Mesenchymal stem cell (in vitro differentiated cells and primary cell): ENCODE measurements at regions not wholly inside any gene's neighbourhood (a gene's known extent, or its start where the extent isn't known, plus 50 kb on each side); places are given as distances from the start of the nearest gene placed in this dataset.

Experiments
- DNase-seq: peaks from one replicate; pipeline ENCODE4 v3.0.0-alpha.2; 2013
- H2AFZ ChIP-seq: one replicate; pipeline ENCODE4 v1.6.1; 2013; ENCODE audit warnings: low read depth, mild to moderate bottlenecking, control low read depth, inconsistent platforms, low read length, moderate library complexity
- H2AK5ac ChIP-seq: 2 replicates; pipeline ENCODE4 v1.6.1; 2013; ENCODE audit warnings: low read length, moderate library complexity, mild to moderate bottlenecking, inconsistent platforms; ENCODE audit not compliant: severe bottlenecking
- H2BK120ac ChIP-seq: one replicate; pipeline ENCODE4 v1.6.1; 2013; ENCODE audit warnings: low read depth, mild to moderate bottlenecking, inconsistent platforms, low read length, moderate library complexity
- H2BK12ac ChIP-seq, 2 experiments: one replicate each; pipeline ENCODE4 v1.6.1; 2013; ENCODE audit warnings: inconsistent platforms in 2 of 2, low read length in 2 of 2, mild to moderate bottlenecking in 2 of 2, moderate library complexity in 2 of 2, control low read depth in 1 of 2
- H2BK15ac ChIP-seq: one replicate; pipeline ENCODE4 v1.6.1; 2013; ENCODE audit warnings: mild to moderate bottlenecking, low read depth, inconsistent platforms; ENCODE audit not compliant: poor library complexity, severe bottlenecking
- H2BK5ac ChIP-seq: 2 replicates; pipeline ENCODE4 v1.6.1; 2013; ENCODE audit warnings: low read depth, mild to moderate bottlenecking, low read length, control low read depth, inconsistent platforms; ENCODE audit not compliant: poor library complexity, severe bottlenecking
- H3K14ac ChIP-seq, 2 experiments: one replicate each; pipeline ENCODE4 v1.6.1; 2013; ENCODE audit warnings: inconsistent platforms in 2 of 2, low read length in 2 of 2, control low read depth in 1 of 2, mild to moderate bottlenecking in 1 of 2, moderate library complexity in 1 of 2
- H3K18ac ChIP-seq, 2 experiments: one replicate each; pipeline ENCODE4 v1.6.1; 2013; ENCODE audit warnings: inconsistent platforms in 2 of 2, low read length in 2 of 2, control low read depth in 1 of 2, low read depth in 1 of 2, mild to moderate bottlenecking in 1 of 2
- H3K23ac ChIP-seq, 2 experiments: one replicate each; pipeline ENCODE4 v1.6.1; 2013; ENCODE audit warnings: inconsistent platforms in 2 of 2, low read length in 2 of 2, mild to moderate bottlenecking in 2 of 2, moderate library complexity in 2 of 2, control low read depth in 1 of 2
- H3K27ac ChIP-seq: 2 replicates; pipeline ENCODE4 v1.5.1; 2013; ENCODE audit warnings: mild to moderate bottlenecking, moderate library complexity, low read length, control low read depth, inconsistent platforms; ENCODE audit not compliant: poor library complexity, severe bottlenecking
- H3K27me3 ChIP-seq, 2 experiments: 2 replicates each; pipeline versions ENCODE4 v1.6.1 to v1.7.0; 2013; ENCODE audit warnings: low read length in 2 of 2, mild to moderate bottlenecking in 2 of 2, moderate library complexity in 2 of 2, control low read depth in 1 of 2, inconsistent platforms in 1 of 2; ENCODE audit not compliant: control insufficient read depth in 1 of 2, insufficient read depth in 1 of 2
- H3K36me3 ChIP-seq, 2 experiments: 2 replicates each; pipeline versions ENCODE4 v1.6.1 to v1.7.0; 2013; ENCODE audit warnings: low read length in 2 of 2, control low read depth in 1 of 2, inconsistent platforms in 1 of 2, low read depth in 1 of 2, mild to moderate bottlenecking in 1 of 2; ENCODE audit not compliant: insufficient read depth in 2 of 2, control insufficient read depth in 1 of 2
- H3K4ac ChIP-seq, 2 experiments: one replicate each; pipeline ENCODE4 v1.6.1; 2013; ENCODE audit warnings: inconsistent platforms in 2 of 2, low read length in 2 of 2, mild to moderate bottlenecking in 2 of 2, moderate library complexity in 2 of 2, control low read depth in 1 of 2, low read depth in 1 of 2
- H3K4me1 ChIP-seq: 2 replicates; pipeline ENCODE4 v1.6.1; 2013; ENCODE audit warnings: low read depth, low read length, control low read depth; ENCODE audit not compliant: control insufficient read depth, insufficient read depth
- H3K4me2 ChIP-seq: 2 replicates; pipeline ENCODE4 v1.6.1; 2013; ENCODE audit warnings: low read length, mild to moderate bottlenecking, inconsistent platforms; ENCODE audit not compliant: poor library complexity, severe bottlenecking
- H3K4me3 ChIP-seq, 2 experiments: 2 replicates each; pipeline versions ENCODE4 v1.5.1 to v1.7.0; 2013; ENCODE audit warnings: low read length in 2 of 2, mild to moderate bottlenecking in 2 of 2, control low read depth in 1 of 2, low read depth in 1 of 2; ENCODE audit not compliant: insufficient read depth in 1 of 2
- H3K79me1 ChIP-seq: replicated peaks from 2 replicates; pipeline ENCODE4 v1.6.1; 2013; ENCODE audit warnings: mild to moderate bottlenecking, control low read depth, low read length, inconsistent platforms; ENCODE audit not compliant: poor library complexity, severe bottlenecking
- H3K9ac ChIP-seq: 2 replicates; pipeline ENCODE4 v1.7.0; 2013; ENCODE audit warnings: mild to moderate bottlenecking, low read length, moderate library complexity
- H3K9me3 ChIP-seq: 2 replicates; pipeline ENCODE4 v1.7.0; 2013; ENCODE audit warnings: mild to moderate bottlenecking, low read length; ENCODE audit not compliant: control insufficient read depth
- H4K8ac ChIP-seq: one replicate; pipeline ENCODE4 v1.6.1; 2013; ENCODE audit warnings: inconsistent platforms, mild to moderate bottlenecking, low read length, moderate library complexity
- H4K91ac ChIP-seq: one replicate; pipeline ENCODE4 v1.6.1; 2013; ENCODE audit warnings: mild to moderate bottlenecking, low read length, inconsistent platforms
- WGBS: methylation state at CpG from one replicate; pipeline ENCODE4 v1.1.7; 2013; ENCODE audit warnings: mixed read lengths; 5-methylcytosine and 5-hydroxymethylcytosine counted together

- no peak overlapping the region for H3K18ac ChIP-seq
- H3K14ac ChIP-seq, result no peak overlapping the region
- no peak overlapping the region for H3K27ac ChIP-seq
- H4K8ac ChIP-seq, result no peak overlapping the region
- H3K23ac ChIP-seq, result no peak overlapping the region
- H2BK15ac ChIP-seq, result no peak overlapping the region
- H3K36me3 ChIP-seq, result no peaks in the 10 kb centered on the region
- DNase-seq, result no peak
- H3K4me2 ChIP-seq, result no peak overlapping the region
- H2BK5ac ChIP-seq, result no peak overlapping the region
- H3K4me3 ChIP-seq, result no peak overlapping the region
- H2BK12ac ChIP-seq, result no peak overlapping the region
- WGBS, result 95% methylated on average over 6 of the region's 8 CpGs
- no peaks in the 10 kb centered on the region for H3K27me3 ChIP-seq
- no peaks in the 10 kb centered on the region for H3K79me1 ChIP-seq
- H2AK5ac ChIP-seq, result no peak overlapping the region
- H3K9ac ChIP-seq, result no peak overlapping the region
- no peak overlapping the region for H3K4ac ChIP-seq
- no peak overlapping the region for H2AFZ ChIP-seq
- no peaks in the 10 kb centered on the region for H3K9me3 ChIP-seq
- H3K4me1 ChIP-seq, result no peaks in the 10 kb centered on the region
- H4K91ac ChIP-seq, result no peak overlapping the region
- H2BK120ac ChIP-seq, result no peak overlapping the region
Measured at GRCh38 chr3:177290633-177291032, 93.4 kb upstream of the TBL1XR1 start.

GRCh38 chr3:177294221-177294620 lies 96.9 kb upstream of the TBL1XR1 start:
- no peak overlapping the region for H3K4me2 ChIP-seq
- peak overlapping the region in 1 of 2 experiments; percentile 36 for H3K14ac ChIP-seq
- no peak overlapping the region for H2BK12ac ChIP-seq
- no peaks in the 10 kb centered on the region for H3K4me1 ChIP-seq
- H2BK5ac ChIP-seq, result no peak overlapping the region
- H2BK15ac ChIP-seq, result no peak overlapping the region
- no peak overlapping the region for H3K4ac ChIP-seq
- no peak overlapping the region for H3K23ac ChIP-seq
- H3K27ac ChIP-seq, result no peak overlapping the region
- H3K79me1 ChIP-seq, result no peaks in the 10 kb centered on the region
- no peaks in the 10 kb centered on the region for H3K9me3 ChIP-seq
- whole genome bisulfite sequencing, result 95% methylated on average over 4 of the region's 4 CpGs
- no peak overlapping the region for H3K4me3 ChIP-seq
- H2AFZ ChIP-seq, result no peak overlapping the region
- peak overlapping the region; percentile 65 for H3K9ac ChIP-seq
- H3K27me3 ChIP-seq, result no peaks in the 10 kb centered on the region
- no peak for DNase-seq
- H2AK5ac ChIP-seq, result no peak overlapping the region
- no peak overlapping the region for H2BK120ac ChIP-seq
- no peaks in the 10 kb centered on the region for H3K36me3 ChIP-seq
- H4K8ac ChIP-seq, result no peak overlapping the region
- H4K91ac ChIP-seq, result no peak overlapping the region
- no peak overlapping the region for H3K18ac ChIP-seq

- Histone ChIP-seq H3K4me1 (no peaks in the 10 kb centered on the region), H3K36me3 (no peaks in the 10 kb centered on the region), H4K8ac (no peak overlapping the region), H3K9me3 (no peaks in the 10 kb centered on the region), H3K79me1 (no peaks in the 10 kb centered on the region), H3K18ac (no peak overlapping the region), H3K14ac (no peak overlapping the region), H3K9ac (no peak overlapping the region), H3K27me3 (no peaks in the 10 kb centered on the region), H2BK5ac (no peak overlapping the region), H4K91ac (no peak overlapping the region), H3K4me3 (no peak overlapping the region), H2BK120ac (no peak overlapping the region), H2AK5ac (no peak overlapping the region), H3K23ac (no peak overlapping the region), H3K4ac (no peak overlapping the region), H2BK12ac (no peak overlapping the region), H2BK15ac (no peak overlapping the region), H3K27ac (no peak overlapping the region), H2AFZ (no peak overlapping the region), H3K4me2 (no peak overlapping the region)
- no peak for DNase-seq
- 63% methylated on average over 2 of the region's 2 CpGs for WGBS
Measured at GRCh38 chr3:177295116-177295515, 97.8 kb upstream of the TBL1XR1 start.

- WGBS, result 100% methylated on average over 5 of the region's 6 CpGs
- H3K4me3 ChIP-seq, result no peak overlapping the region
- H2BK120ac ChIP-seq, result no peak overlapping the region
- no peak overlapping the region for H3K18ac ChIP-seq
- no peaks in the 10 kb centered on the region for H3K79me1 ChIP-seq
- H4K91ac ChIP-seq, result no peak overlapping the region
- no peak overlapping the region for H3K9ac ChIP-seq
- no peak for DNase-seq
- no peak overlapping the region for H2AFZ ChIP-seq
- peaks cover 2% of the 10 kb centered on the region for H3K4me1 ChIP-seq
- H3K4ac ChIP-seq, result no peak overlapping the region
- H3K36me3 ChIP-seq, result no peaks in the 10 kb centered on the region
- H3K4me2 ChIP-seq, result no peak overlapping the region
- no peak overlapping the region for H2BK12ac ChIP-seq
- H4K8ac ChIP-seq, result no peak overlapping the region
- H2BK5ac ChIP-seq, result no peak overlapping the region
- no peak overlapping the region for H3K23ac ChIP-seq
- H3K14ac ChIP-seq, result no peak overlapping the region
- no peak overlapping the region for H2BK15ac ChIP-seq
- peak overlapping the region; percentile 47 for H2AK5ac ChIP-seq
- peak overlapping the region; percentile 40 for H3K27ac ChIP-seq
- no peaks in the 10 kb centered on the region for H3K9me3 ChIP-seq
- no peaks in the 10 kb centered on the region for H3K27me3 ChIP-seq
Measured at GRCh38 chr3:177299250-177299649, 102.0 kb upstream of the TBL1XR1 start.
